IMR-90 (cell line): ENCODE measurements at regions not wholly inside any gene's neighbourhood (a gene's known extent, or its start where the extent isn't known, plus 50 kb on each side); places are given as distances from the start of the nearest gene placed in this dataset.

Source experiments
- ATAC-seq: fragments of 200-7000 bp; cut with Tn5 transposase; 2 replicates; pipeline ENCODE4 v1.9.1; 2020; ENCODE audit warnings: low read depth, mild to moderate bottlenecking, moderate library complexity
- BruUV-seq: library from RNA; stranded (reverse); fragments of 400-500 nt; replicated peaks from 2 replicates; lab custom pipeline; 2021; lab: Mats Ljungman, UMichigan
- CTCF ChIA-PET: fragments of 300-600 bp; formaldehyde crosslinking; extraction: SDS; loops from one replicate; lab custom pipeline; 2021; ENCODE audit warnings: antibody characterized with exemption; lab: Yijun Ruan, JAX
- POLR2A ChIA-PET: fragments of 300-600 bp; sonication (Branson Sonifier 250); formaldehyde crosslinking; loops from one replicate; lab custom pipeline; 2022; ENCODE audit warnings: antibody characterized with exemption; ENCODE audit not compliant: unreplicated experiment; lab: Charles Lee
- DNase-seq: peaks from one replicate; pipeline ENCODE4 v3.0.0; 2013
- H2AFZ ChIP-seq: replicated peaks from 2 replicates; pipeline ENCODE3; 2013; ENCODE audit warnings: low read length, mild to moderate bottlenecking; ENCODE audit not compliant: poor library complexity
- H2AK5ac ChIP-seq: 2 replicates; pipeline ENCODE4 v1.6.1; 2013; ENCODE audit warnings: low read depth, low read length, inconsistent platforms
- H2AK9ac ChIP-seq: replicated peaks from 2 replicates; pipeline ENCODE3; 2013; ENCODE audit warnings: mild to moderate bottlenecking, low read depth, low read length, moderate library complexity; ENCODE audit not compliant: poor library complexity
- H2BK120ac ChIP-seq: 2 replicates; pipeline ENCODE4 v1.6.1; 2013; ENCODE audit warnings: low read depth, low read length, inconsistent platforms
- H2BK15ac ChIP-seq: 3 replicates; pipeline ENCODE4 v1.6.1; 2013; ENCODE audit warnings: low read depth, low read length, inconsistent platforms
- H2BK20ac ChIP-seq: 2 replicates; pipeline ENCODE4 v1.6.1; 2013; ENCODE audit warnings: low read depth, mild to moderate bottlenecking, inconsistent platforms, low read length, moderate library complexity
- H2BK5ac ChIP-seq: 2 replicates; pipeline ENCODE4 v1.6.1; 2013; ENCODE audit warnings: mild to moderate bottlenecking, low read depth, low read length, inconsistent platforms; ENCODE audit not compliant: poor library complexity, severe bottlenecking
- H3K14ac ChIP-seq: replicated peaks from 2 replicates; pipeline ENCODE4 v1.6.1; 2013; ENCODE audit warnings: low read depth, low read length, inconsistent platforms
- H3K18ac ChIP-seq: 2 replicates; pipeline ENCODE4 v1.6.1; 2013; ENCODE audit warnings: low read depth, low read length, control low read depth
- H3K23ac ChIP-seq: 2 replicates; pipeline ENCODE4 v1.6.1; 2013; ENCODE audit warnings: low read depth, low read length, inconsistent platforms
- H3K27ac ChIP-seq: 2 replicates; pipeline ENCODE4 v1.5.1; 2013; ENCODE audit warnings: mild to moderate bottlenecking, control low read depth, low read length; ENCODE audit not compliant: insufficient read depth
- H3K27me3 ChIP-seq: 2 replicates; pipeline ENCODE4 v1.6.1; 2013; ENCODE audit warnings: low read length; ENCODE audit not compliant: control insufficient read depth, insufficient read depth
- H3K36me3 ChIP-seq: 2 replicates; pipeline ENCODE4 v1.6.1; 2013; ENCODE audit warnings: low read length, mixed read lengths; ENCODE audit not compliant: control insufficient read depth, insufficient read depth
- H3K4ac ChIP-seq: 2 replicates; pipeline ENCODE4 v1.6.1; 2013; ENCODE audit warnings: low read depth, low read length, inconsistent platforms
- H3K4me1 ChIP-seq: 2 replicates; pipeline ENCODE4 v1.6.1; 2013; ENCODE audit warnings: low read length, mixed read lengths; ENCODE audit not compliant: control insufficient read depth, insufficient read depth
- H3K4me2 ChIP-seq: 2 replicates; pipeline ENCODE4 v1.6.1; 2013; ENCODE audit warnings: low read depth, mild to moderate bottlenecking, control low read depth, low read length, moderate library complexity
- H3K4me3 ChIP-seq: 2 replicates; pipeline ENCODE4 v1.5.1; 2013; ENCODE audit warnings: low read depth, mild to moderate bottlenecking, control low read depth, low read length, moderate library complexity; ENCODE audit not compliant: insufficient read depth
- H3K56ac ChIP-seq: 2 replicates; pipeline ENCODE4 v1.6.1; 2013; ENCODE audit warnings: low read length, inconsistent platforms; ENCODE audit not compliant: insufficient read depth; ENCODE audit errors: extremely low read depth
- H3K79me1 ChIP-seq, 2 experiments: 2 replicates each; pipeline ENCODE4 v1.6.1; 2013; ENCODE audit warnings: low read length in 2 of 2, inconsistent platforms in 1 of 2, low read depth in 1 of 2
- H3K9ac ChIP-seq: 2 replicates; pipeline ENCODE4 v1.6.1; 2013; ENCODE audit warnings: low read depth, low read length, control low read depth
- H3K9me1 ChIP-seq: 2 replicates; pipeline ENCODE4 v1.6.1; 2013; ENCODE audit warnings: low read length, inconsistent platforms; ENCODE audit not compliant: insufficient read depth
- H3K9me3 ChIP-seq: 2 replicates; pipeline ENCODE4 v1.6.1; 2013; ENCODE audit warnings: low read length; ENCODE audit not compliant: control insufficient read depth, insufficient read depth
- H4K20me1 ChIP-seq: 2 replicates; pipeline ENCODE4 v1.6.1; 2013; ENCODE audit warnings: low read length, inconsistent platforms; ENCODE audit not compliant: insufficient read depth
- H4K5ac ChIP-seq: 2 replicates; pipeline ENCODE4 v1.6.1; 2013; ENCODE audit warnings: mild to moderate bottlenecking, low read depth, low read length, control low read depth
- H4K8ac ChIP-seq, 2 experiments: 2 replicates each; pipeline ENCODE4 v1.6.1; 2013; ENCODE audit warnings: low read depth in 2 of 2, low read length in 2 of 2, control low read depth in 1 of 2, inconsistent platforms in 1 of 2
- H4K91ac ChIP-seq: 2 replicates; pipeline ENCODE4 v1.6.1; 2013; ENCODE audit warnings: low read depth, low read length, inconsistent platforms; ENCODE audit not compliant: insufficient read depth
- WGBS, 2 experiments: methylation state at CpG; one replicate each; pipeline versions ENCODE4 v1.1.5 to v1.1.7; 2013; ENCODE audit warnings: missing lambda C conversion rate in 2 of 2; ENCODE audit not compliant: insufficient read length in 1 of 2; ENCODE audit errors: extremely low coverage in 2 of 2; 5-methylcytosine and 5-hydroxymethylcytosine counted together
- dilution Hi-C: fragments of 300-500 bp; cut with HindIII; formaldehyde crosslinking; loops from one replicate; pipeline ENCODE4 v1.14.3; 2018; ENCODE audit warnings: low sequenced_read_pairs; ENCODE audit not compliant: unreplicated experiment
- in situ Hi-C: fragments of 300-500 bp; cut with MboI; formaldehyde crosslinking; loops from 3 replicates; pipeline ENCODE4 v1.14.3; 2019; ENCODE audit warnings: low sequenced_read_pairs, inconsistent platforms, mixed read lengths
- intact Hi-C: fragments of 100-400 bp; cut with micrococcal nuclease; formaldehyde crosslinking; loops from 2 replicates; pipeline ENCODE4 v1.10.0; 2022
- TF ChIP-seq, protein P1 (sequence below): conservative IDR thresholded peaks from 2 replicates; pipeline ENCODE4 v1.5.1; 2012; ENCODE audit warnings: mild to moderate bottlenecking, low read depth, low read length, improper control_type of control experiment

DNA sequence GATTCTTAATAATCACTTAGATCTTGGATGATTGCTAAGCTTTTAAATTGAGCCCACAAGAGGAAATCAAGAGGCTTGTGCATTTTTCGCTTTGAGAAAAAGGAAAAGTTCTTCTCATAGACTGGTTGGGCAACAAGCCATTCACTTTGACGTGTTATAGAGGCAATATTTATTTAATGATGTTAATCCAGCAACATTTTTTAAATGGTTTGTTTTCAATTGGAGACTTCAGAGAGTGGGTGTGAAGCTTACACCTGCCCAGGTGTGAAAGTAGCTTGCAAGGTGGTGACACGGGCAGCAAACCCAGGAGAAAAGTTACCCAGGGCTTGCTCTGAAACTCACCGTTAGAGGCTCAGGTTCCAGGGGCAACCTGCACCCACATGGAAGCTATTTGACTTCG, 858.9 kb downstream of the GALR1 start:
- in situ Hi-C loops = no loop called here
- no peak overlapping the region for H2AFZ ChIP-seq
- H3K4ac ChIP-seq = no peak overlapping the region
- no peak overlapping the region for H3K56ac ChIP-seq
- dilution Hi-C loops = no loop called here
- no peak overlapping the region for H3K18ac ChIP-seq
- peaks cover 36% of the 10 kb centered on the region for H3K9me3 ChIP-seq
- no TSS peak for BruUV-seq
- intact Hi-C loops = no loop called here
- H2BK120ac ChIP-seq = no peak overlapping the region
- ChIA-PET CTCF (no interaction called here), POLR2A (no interaction called here)
- no peak overlapping the region for H4K8ac ChIP-seq
- H2AK9ac ChIP-seq = no peak overlapping the region
- H3K36me3 ChIP-seq = no peaks in the 10 kb centered on the region
- H3K4me3 ChIP-seq = no peak overlapping the region
- no peaks in the 10 kb centered on the region for H4K20me1 ChIP-seq
- ATAC-seq = no peak
- H3K27ac ChIP-seq = no peak overlapping the region
- H2BK5ac ChIP-seq = no peak overlapping the region
- 0% methylated on average over 1 of the region's 5 CpGs; no CpG with 5 or more reads in 1 of the 2 experiments for WGBS, 2 experiments
- H3K14ac ChIP-seq = no peak overlapping the region
- H3K79me1 ChIP-seq = no peaks in the 10 kb centered on the region
- H3K9ac ChIP-seq = no peak overlapping the region
- H2AK5ac ChIP-seq = no peak overlapping the region
- no peaks in the 10 kb centered on the region for H3K4me1 ChIP-seq
- no peaks in the 10 kb centered on the region for H3K9me1 ChIP-seq
- H3K27me3 ChIP-seq = no peaks in the 10 kb centered on the region
- DNase-seq = no peak
- H4K5ac ChIP-seq = no peak overlapping the region
- no peak overlapping the region for H4K91ac ChIP-seq
- no peak overlapping the region for H2BK15ac ChIP-seq
- H3K4me2 ChIP-seq = no peak overlapping the region
- TF ChIP-seq, protein P1, sequence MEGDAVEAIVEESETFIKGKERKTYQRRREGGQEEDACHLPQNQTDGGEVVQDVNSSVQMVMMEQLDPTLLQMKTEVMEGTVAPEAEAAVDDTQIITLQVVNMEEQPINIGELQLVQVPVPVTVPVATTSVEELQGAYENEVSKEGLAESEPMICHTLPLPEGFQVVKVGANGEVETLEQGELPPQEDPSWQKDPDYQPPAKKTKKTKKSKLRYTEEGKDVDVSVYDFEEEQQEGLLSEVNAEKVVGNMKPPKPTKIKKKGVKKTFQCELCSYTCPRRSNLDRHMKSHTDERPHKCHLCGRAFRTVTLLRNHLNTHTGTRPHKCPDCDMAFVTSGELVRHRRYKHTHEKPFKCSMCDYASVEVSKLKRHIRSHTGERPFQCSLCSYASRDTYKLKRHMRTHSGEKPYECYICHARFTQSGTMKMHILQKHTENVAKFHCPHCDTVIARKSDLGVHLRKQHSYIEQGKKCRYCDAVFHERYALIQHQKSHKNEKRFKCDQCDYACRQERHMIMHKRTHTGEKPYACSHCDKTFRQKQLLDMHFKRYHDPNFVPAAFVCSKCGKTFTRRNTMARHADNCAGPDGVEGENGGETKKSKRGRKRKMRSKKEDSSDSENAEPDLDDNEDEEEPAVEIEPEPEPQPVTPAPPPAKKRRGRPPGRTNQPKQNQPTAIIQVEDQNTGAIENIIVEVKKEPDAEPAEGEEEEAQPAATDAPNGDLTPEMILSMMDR = no peak
- H3K23ac ChIP-seq = no peak overlapping the region
- no peak overlapping the region for H2BK20ac ChIP-seq
